ENCODE measurements at regions not wholly inside any gene's neighbourhood (a gene's known extent, or its start where the extent isn't known, plus 50 kb on each side); places are given as distances from the start of the nearest gene placed in this dataset.

DNA sequence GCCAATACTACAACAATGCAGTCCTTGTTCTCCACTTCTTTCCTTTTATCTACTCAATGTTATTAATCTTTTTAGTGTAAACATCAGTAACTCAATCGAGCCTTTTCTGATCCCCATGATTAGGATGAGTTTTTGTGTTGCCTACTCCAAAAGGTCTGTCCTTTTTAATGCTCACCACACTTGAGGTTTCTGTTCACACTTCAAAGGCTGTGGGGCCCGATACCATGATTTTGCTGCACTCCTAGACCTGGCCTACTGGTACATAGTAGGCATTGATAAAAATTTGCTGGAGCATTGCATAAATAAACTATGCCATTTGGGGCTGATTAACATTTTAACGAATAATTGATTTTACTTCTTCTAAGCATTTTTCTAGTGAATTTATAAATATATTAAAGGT is 125.4 kb upstream of the KLF12 start:
- H4K20me1 ChIP-seq (ENCODE audit: control insufficient read depth, extremely low read depth, insufficient read depth, low read length), result no peaks in the 10 kb centered on the region
- H3K4me1 ChIP-seq (ENCODE audit: control insufficient read depth, extremely low read depth, insufficient read depth, low read length), result no peaks in the 10 kb centered on the region
- H3K27ac ChIP-seq (ENCODE audit: control insufficient read depth, insufficient read depth, low read length), result no peak overlapping the region
- no peak for DNase-seq (ENCODE audit: low read depth, low spot score)
- no peak overlapping the region for H3K4me3 ChIP-seq (ENCODE audit: control insufficient read depth in 2 of 3, extremely low read depth in 1 of 3, insufficient read depth in 2 of 3, low read depth in 1 of 3, low read length in 3 of 3)
- no peak overlapping the region for H3K9ac ChIP-seq (ENCODE audit: control insufficient read depth, extremely low read depth, insufficient read depth, low read length)
- H3K9me1 ChIP-seq (ENCODE audit: control insufficient read depth, extremely low read depth, insufficient read depth, low read length), result no peaks in the 10 kb centered on the region
- no peak for FAIRE-seq
- peaks cover 1% of the 10 kb centered on the region for H3K9me3 ChIP-seq (ENCODE audit: control insufficient read depth, low read depth, low read length)
- dilution Hi-C loops (cut with MboI; ENCODE audit: extremely low pct_ligation_motif_present, low sequenced_read_pairs), result no loop called here
- H3K4me2 ChIP-seq (ENCODE audit: control insufficient read depth, extremely low read depth, insufficient read depth, low read depth, low read length), result no peak overlapping the region
- no peaks in the 10 kb centered on the region for H3K36me3 ChIP-seq (ENCODE audit: control insufficient read depth in 2 of 2, extremely low read depth in 1 of 2, insufficient read depth in 2 of 2, low read length in 2 of 2)
- no peaks in the 10 kb centered on the region for H3K27me3 ChIP-seq (ENCODE audit: control insufficient read depth, extremely low read depth, insufficient read depth, low read length)
- TF ChIP-seq, protein P1, sequence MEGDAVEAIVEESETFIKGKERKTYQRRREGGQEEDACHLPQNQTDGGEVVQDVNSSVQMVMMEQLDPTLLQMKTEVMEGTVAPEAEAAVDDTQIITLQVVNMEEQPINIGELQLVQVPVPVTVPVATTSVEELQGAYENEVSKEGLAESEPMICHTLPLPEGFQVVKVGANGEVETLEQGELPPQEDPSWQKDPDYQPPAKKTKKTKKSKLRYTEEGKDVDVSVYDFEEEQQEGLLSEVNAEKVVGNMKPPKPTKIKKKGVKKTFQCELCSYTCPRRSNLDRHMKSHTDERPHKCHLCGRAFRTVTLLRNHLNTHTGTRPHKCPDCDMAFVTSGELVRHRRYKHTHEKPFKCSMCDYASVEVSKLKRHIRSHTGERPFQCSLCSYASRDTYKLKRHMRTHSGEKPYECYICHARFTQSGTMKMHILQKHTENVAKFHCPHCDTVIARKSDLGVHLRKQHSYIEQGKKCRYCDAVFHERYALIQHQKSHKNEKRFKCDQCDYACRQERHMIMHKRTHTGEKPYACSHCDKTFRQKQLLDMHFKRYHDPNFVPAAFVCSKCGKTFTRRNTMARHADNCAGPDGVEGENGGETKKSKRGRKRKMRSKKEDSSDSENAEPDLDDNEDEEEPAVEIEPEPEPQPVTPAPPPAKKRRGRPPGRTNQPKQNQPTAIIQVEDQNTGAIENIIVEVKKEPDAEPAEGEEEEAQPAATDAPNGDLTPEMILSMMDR (optimal IDR thresholded peaks at IDR 0.05 in 1 of 3, IDR thresholded peaks at IDR 0.05 in 1 of 3, conservative IDR thresholded peaks at IDR 0.05 in 1 of 3; ENCODE audit: extremely low read depth in 1 of 3, insufficient read depth in 2 of 3, low read length in 3 of 3), result no peak
- TF ChIP-seq EZH2 (IDR thresholded peaks at IDR 0.05; ENCODE audit: low read length), result no peak
- no peaks in the 10 kb centered on the region for H3K79me2 ChIP-seq (ENCODE audit: control insufficient read depth, insufficient read depth, low read length)
- H2AFZ ChIP-seq (ENCODE audit: control insufficient read depth, low read length), result no peak overlapping the region

DNA sequence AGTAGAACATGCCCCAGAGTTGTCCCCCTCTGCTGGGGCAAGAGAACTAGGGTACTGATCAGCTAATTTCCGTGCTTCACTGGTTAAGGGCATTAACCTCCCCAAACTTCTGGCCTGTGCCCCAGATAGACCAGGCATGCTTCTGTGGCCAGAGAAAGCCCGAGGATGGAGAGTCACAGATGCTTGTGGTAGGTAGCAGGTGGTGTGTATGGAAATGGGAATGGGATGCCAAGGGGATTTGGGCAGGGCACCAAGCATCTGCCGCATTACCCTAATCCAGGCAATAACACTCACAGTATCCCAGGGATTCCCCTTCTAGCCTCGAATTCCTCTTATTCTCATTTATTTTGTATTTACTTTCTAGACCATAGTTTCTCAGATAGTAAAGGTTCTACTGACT is 124.8 kb upstream of the KLF12 start:
- H3K9ac ChIP-seq (ENCODE audit: control insufficient read depth, extremely low read depth, insufficient read depth, low read length), result no peak overlapping the region
- dilution Hi-C loops (cut with MboI; ENCODE audit: extremely low pct_ligation_motif_present, low sequenced_read_pairs), result no loop called here
- DNase-seq (ENCODE audit: low read depth, low spot score) (no peak), FAIRE-seq (no peak)
- H3K9me3 ChIP-seq (ENCODE audit: control insufficient read depth, low read depth, low read length), result peaks cover 1% of the 10 kb centered on the region
- no peaks in the 10 kb centered on the region for H3K27me3 ChIP-seq (ENCODE audit: control insufficient read depth, extremely low read depth, insufficient read depth, low read length)
- no peak overlapping the region for H2AFZ ChIP-seq (ENCODE audit: control insufficient read depth, low read length)
- no peak overlapping the region for H3K27ac ChIP-seq (ENCODE audit: control insufficient read depth, insufficient read depth, low read length)
- TF ChIP-seq, protein P1 (optimal IDR thresholded peaks at IDR 0.05 in 1 of 3, IDR thresholded peaks at IDR 0.05 in 1 of 3, conservative IDR thresholded peaks at IDR 0.05 in 1 of 3; ENCODE audit: extremely low read depth in 1 of 3, insufficient read depth in 2 of 3, low read length in 3 of 3), result no peak
- TF ChIP-seq EZH2 (IDR thresholded peaks at IDR 0.05; ENCODE audit: low read length), result no peak
- no peaks in the 10 kb centered on the region for H4K20me1 ChIP-seq (ENCODE audit: control insufficient read depth, extremely low read depth, insufficient read depth, low read length)
- H3K79me2 ChIP-seq (ENCODE audit: control insufficient read depth, insufficient read depth, low read length), result no peaks in the 10 kb centered on the region
- H3K9me1 ChIP-seq (ENCODE audit: control insufficient read depth, extremely low read depth, insufficient read depth, low read length), result no peaks in the 10 kb centered on the region
- H3K36me3 ChIP-seq (ENCODE audit: control insufficient read depth in 2 of 2, extremely low read depth in 1 of 2, insufficient read depth in 2 of 2, low read length in 2 of 2), result no peaks in the 10 kb centered on the region
- H3K4me2 ChIP-seq (ENCODE audit: control insufficient read depth, extremely low read depth, insufficient read depth, low read depth, low read length), result no peak overlapping the region
- no peaks in the 10 kb centered on the region for H3K4me1 ChIP-seq (ENCODE audit: control insufficient read depth, extremely low read depth, insufficient read depth, low read length)
- no peak overlapping the region for H3K4me3 ChIP-seq (ENCODE audit: control insufficient read depth in 2 of 3, extremely low read depth in 1 of 3, insufficient read depth in 2 of 3, low read depth in 1 of 3, low read length in 3 of 3)
